ENCODE measurements at regions not wholly inside any gene's neighbourhood (a gene's known extent, or its start where the extent isn't known, plus 50 kb on each side); places are given as distances from the start of the nearest gene placed in this dataset.

- no peak for TF ChIP-seq CTCF (IDR thresholded peaks at IDR 0.05; ENCODE audit: insufficient read depth, low read length, poor library complexity, severe bottlenecking)
- TF ChIP-seq EZH2phosphoT487 (conservative IDR thresholded peaks at IDR 0.05; ENCODE audit: low read length), result no peak
These were observed 348.7 kb downstream of the RWDD3 start for GRCh38 chr1:95582746-95583145.
